ENCODE measurements at regions not wholly inside any gene's neighbourhood (a gene's known extent, or its start where the extent isn't known, plus 50 kb on each side); places are given as distances from the start of the nearest gene placed in this dataset.
"Not testable (repeated sequence)": the region's sequence is repeated elsewhere in the genome, so short reads cannot be mapped to it uniquely, and the experiment has no call there.

DNA sequence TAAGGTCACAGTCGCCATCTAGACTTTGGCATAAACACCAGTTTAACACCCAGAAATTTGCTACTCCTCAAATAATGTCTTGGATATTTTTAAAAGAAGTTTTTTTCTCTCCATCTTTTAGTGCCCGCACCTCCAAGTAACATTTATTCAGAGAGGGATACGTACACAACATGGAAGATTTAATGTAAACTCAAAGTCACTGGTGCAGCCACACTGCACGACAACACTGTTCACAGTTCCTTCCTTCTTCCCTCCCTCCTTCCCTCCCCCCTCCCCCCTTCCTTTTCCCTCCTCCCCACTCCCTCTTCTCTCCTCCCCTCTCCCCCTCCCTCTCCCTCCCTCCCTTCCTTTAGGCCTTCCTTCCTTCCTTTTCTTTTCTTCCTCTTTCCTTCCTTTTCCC is 56.5 kb downstream of the NPPC start:
- Histone ChIP-seq H3K27me3 (ENCODE audit: control insufficient read depth, insufficient read depth, low read length) (no peaks in the 10 kb centered on the region), H3K4me3 (ENCODE audit: insufficient read depth, low read depth, low read length) (no peak overlapping the region), H3K36me3 (replicated peaks; ENCODE audit: control insufficient read depth, insufficient read depth, low read length) (no peaks in the 10 kb centered on the region)
- DNase-seq, result no peak

DNA sequence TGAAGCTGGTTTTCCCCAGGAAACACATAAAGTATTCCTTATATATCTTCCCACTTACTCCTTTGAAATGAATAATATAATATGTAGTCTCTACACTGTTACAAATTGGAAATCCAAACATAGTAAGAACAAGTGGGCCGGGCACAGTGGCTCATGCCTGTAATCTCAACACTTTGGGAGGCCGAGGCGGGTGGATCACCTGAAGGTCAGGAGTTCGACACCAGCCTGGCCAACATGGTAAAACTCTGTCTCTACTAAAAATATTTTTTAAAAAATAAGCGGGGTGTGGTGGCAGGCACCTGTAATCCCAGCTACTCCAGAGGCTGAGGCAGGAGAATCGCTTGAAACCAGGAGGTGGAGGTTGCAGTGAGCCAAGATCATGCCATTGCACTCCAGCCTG is 57.2 kb downstream of the NPPC start:
- not testable (repeated sequence) for H3K36me3 ChIP-seq (replicated peaks; ENCODE audit: control insufficient read depth, insufficient read depth, low read length); DNase-seq; H3K4me3 ChIP-seq (ENCODE audit: insufficient read depth, low read depth, low read length); H3K27me3 ChIP-seq (ENCODE audit: control insufficient read depth, insufficient read depth, low read length)

DNA sequence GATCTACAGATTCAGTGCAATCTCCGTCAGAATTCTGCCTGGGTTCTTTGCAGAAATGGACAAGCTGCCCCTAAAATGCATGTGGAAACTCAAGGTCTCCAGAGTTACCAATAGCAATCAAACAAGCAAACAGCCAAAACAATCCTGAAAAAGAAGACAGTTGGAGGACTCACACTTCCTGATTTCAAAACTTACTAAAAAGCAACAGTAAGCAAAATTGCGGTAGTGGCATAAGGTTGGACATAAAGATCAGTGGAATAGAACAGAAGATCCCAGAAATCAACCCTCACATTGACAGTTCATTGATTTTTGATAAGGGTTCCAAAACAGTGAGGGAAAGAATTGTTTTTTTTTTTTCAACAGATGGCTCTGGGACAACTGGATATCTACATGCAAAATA is 59.7 kb downstream of the NPPC start:
- no peaks in the 10 kb centered on the region for H3K27me3 ChIP-seq (ENCODE audit: control insufficient read depth, insufficient read depth, low read length)
- no peaks in the 10 kb centered on the region for H3K36me3 ChIP-seq (replicated peaks; ENCODE audit: control insufficient read depth, insufficient read depth, low read length)
- H3K4me3 ChIP-seq (ENCODE audit: insufficient read depth, low read depth, low read length), result no peak overlapping the region
- no peak for DNase-seq

DNA sequence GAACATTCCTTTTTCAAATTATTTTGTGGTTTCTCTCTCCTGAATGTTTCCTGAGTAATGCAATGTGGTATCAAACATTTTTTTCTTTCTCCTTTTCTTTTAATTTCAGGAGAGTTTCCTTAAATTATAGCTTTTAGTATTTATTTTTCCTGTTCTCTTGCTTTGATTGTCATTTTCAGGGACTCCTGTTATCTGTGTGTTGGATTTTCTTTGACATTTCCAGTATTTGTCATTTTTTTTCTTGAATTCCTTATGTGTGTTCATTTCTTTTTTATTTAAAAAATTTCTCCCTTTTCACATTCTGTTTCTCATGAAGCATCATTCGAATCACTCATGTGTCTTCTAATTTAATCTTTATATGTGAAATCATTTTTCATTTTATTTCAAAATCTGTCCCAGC is 61.0 kb downstream of the NPPC start:
- H3K36me3 ChIP-seq (replicated peaks; ENCODE audit: control insufficient read depth, insufficient read depth, low read length), result no peaks in the 10 kb centered on the region
- H3K27me3 ChIP-seq (ENCODE audit: control insufficient read depth, insufficient read depth, low read length), result no peaks in the 10 kb centered on the region
- DNase-seq, result no peak
- no peak overlapping the region for H3K4me3 ChIP-seq (ENCODE audit: insufficient read depth, low read depth, low read length)

DNA sequence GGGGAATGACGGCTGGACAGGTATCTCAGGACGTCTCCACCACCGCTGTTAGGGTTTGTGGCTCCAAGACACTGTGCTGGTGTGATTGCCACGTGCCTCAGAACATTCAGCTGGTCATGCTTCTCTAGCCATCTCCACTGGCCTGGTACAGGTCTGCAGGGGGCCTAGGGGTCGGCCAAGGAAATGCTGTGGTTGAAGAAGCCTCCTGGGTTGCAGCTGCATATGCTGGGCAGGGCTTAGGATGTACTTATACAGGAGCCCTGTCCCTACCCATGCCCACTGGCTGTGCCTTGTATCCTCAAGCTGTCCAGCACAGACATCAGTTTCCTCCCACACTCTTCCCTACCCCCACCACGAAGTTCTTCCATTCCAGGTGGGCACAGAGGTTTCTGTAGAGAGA is 64.1 kb downstream of the NPPC start:
- no peak for DNase-seq
- Histone ChIP-seq H3K36me3 (replicated peaks; ENCODE audit: control insufficient read depth, insufficient read depth, low read length) (no peaks in the 10 kb centered on the region), H3K4me3 (ENCODE audit: insufficient read depth, low read depth, low read length) (no peak overlapping the region), H3K27me3 (ENCODE audit: control insufficient read depth, insufficient read depth, low read length) (no peaks in the 10 kb centered on the region)

DNA sequence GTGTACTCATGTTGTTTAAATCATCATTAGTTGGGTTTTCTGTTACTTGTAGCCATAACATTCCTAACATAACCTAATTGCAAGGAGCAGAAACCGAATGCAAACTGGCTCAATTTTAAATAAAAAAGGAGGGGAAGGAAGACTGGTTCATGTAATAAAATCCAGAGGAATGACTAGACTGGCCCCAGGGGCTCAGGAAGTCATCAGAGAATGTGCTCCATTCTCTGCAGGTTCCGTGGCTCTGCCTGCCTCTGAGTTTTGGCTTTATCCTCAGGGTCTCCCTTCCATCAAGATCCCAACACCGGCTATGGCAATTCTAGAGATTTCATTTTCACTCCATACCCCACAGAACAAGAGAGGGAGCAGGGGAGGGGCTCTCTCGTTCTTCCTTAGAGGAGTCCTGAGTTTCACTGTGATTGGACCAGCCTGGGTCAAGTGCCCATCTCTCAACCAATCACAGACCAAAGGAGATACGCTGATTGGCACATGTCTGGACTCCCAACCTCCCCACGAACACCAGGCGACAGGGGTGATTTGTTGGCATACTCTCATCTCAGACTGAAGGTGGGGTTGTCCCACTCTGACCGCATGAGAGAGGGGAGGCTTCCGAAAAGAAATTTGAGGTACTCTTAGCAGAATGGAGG is 64.8 kb downstream of the NPPC start:
- DNase-seq, result peak; percentile 38
- H3K4me3 ChIP-seq (ENCODE audit: insufficient read depth, low read depth, low read length), result no peak overlapping the region
- no peaks in the 10 kb centered on the region for H3K36me3 ChIP-seq (replicated peaks; ENCODE audit: control insufficient read depth, insufficient read depth, low read length)
- H3K27me3 ChIP-seq (ENCODE audit: control insufficient read depth, insufficient read depth, low read length), result no peaks in the 10 kb centered on the region
